ENCODE measurements at regions not wholly inside any gene's neighbourhood (a gene's known extent, or its start where the extent isn't known, plus 50 kb on each side); places are given as distances from the start of the nearest gene placed in this dataset.

DNA sequence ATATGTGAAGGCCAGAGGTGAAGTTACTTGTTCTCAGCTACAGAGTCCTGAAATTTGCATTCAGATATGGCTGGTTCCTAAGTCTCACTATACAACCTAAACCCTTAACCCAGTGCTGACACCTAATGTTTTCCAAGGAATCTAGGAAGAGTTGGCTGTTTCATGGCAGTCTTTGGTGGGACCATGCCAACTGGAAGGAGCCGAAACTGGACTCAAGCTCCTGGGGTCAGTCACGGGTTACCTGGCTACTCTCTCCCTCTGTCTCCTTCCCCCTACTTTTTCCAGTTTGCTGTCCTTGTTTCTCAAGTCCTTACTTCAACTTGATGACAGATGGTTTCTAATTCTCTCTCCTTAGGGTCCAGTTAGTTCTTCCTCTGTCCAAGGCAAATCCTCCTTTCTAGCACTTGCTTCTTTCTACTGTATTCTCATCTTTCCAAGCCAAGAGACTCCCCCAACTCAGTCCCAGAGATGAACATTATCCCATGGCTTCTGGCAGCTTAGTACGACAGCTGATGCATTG is 88.6 kb upstream of the COL6A5 start:
- Histone ChIP-seq H3K27me3 (no peaks in the 10 kb centered on the region), H3K9me3 (no peaks in the 10 kb centered on the region), H3K4me1 (no peaks in the 10 kb centered on the region), H3K36me3 (no peaks in the 10 kb centered on the region), H3K27ac (no peak overlapping the region), H3K4me3 (no peak overlapping the region)
- TF ChIP-seq POLR2A (IDR thresholded peaks at IDR 0.05) (no peak), POLR2AphosphoS5 (IDR thresholded peaks at IDR 0.05; ENCODE audit: insufficient read depth in 1 of 2, low read depth in 1 of 2) (no peak)
- TF ChIP-seq, protein P1, sequence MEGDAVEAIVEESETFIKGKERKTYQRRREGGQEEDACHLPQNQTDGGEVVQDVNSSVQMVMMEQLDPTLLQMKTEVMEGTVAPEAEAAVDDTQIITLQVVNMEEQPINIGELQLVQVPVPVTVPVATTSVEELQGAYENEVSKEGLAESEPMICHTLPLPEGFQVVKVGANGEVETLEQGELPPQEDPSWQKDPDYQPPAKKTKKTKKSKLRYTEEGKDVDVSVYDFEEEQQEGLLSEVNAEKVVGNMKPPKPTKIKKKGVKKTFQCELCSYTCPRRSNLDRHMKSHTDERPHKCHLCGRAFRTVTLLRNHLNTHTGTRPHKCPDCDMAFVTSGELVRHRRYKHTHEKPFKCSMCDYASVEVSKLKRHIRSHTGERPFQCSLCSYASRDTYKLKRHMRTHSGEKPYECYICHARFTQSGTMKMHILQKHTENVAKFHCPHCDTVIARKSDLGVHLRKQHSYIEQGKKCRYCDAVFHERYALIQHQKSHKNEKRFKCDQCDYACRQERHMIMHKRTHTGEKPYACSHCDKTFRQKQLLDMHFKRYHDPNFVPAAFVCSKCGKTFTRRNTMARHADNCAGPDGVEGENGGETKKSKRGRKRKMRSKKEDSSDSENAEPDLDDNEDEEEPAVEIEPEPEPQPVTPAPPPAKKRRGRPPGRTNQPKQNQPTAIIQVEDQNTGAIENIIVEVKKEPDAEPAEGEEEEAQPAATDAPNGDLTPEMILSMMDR (IDR thresholded peaks at IDR 0.05): no peak
- intact Hi-C loops (cut with DNase I): no loop called here
- DNase-seq (ENCODE audit: extremely low spot score in 2 of 2): no peak

DNA sequence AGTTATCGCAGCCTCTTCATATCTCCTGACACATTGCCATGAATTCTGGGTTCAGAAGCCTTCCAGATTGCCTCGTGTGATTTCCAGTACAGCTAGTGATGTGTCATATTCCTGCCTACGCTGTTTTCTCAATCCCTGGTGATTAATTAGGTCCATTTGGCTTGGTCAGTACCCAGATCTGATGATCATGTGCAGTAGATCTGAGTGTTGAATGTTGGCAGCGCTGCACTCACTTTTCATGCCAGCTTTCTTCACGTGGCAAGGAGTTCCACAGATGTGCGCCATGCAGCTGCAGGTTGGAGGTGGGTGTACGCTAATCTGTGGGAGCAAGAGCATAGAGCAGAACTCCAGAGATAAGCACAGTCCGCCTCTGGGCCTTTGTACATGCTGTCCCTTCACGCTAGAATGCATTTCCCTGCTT is 86.9 kb upstream of the COL6A5 start:
- no peaks in the 10 kb centered on the region for H3K9me3 ChIP-seq
- no peak overlapping the region for H3K4me3 ChIP-seq
- no peaks in the 10 kb centered on the region for H3K4me1 ChIP-seq
- no peak for DNase-seq (ENCODE audit: extremely low spot score in 2 of 2)
- intact Hi-C loops (cut with DNase I): no loop called here
- H3K27ac ChIP-seq: no peak overlapping the region
- TF ChIP-seq, protein P1 (IDR thresholded peaks at IDR 0.05): no peak
- TF ChIP-seq POLR2AphosphoS5 (IDR thresholded peaks at IDR 0.05; ENCODE audit: insufficient read depth in 1 of 2, low read depth in 1 of 2) (no peak), POLR2A (IDR thresholded peaks at IDR 0.05) (no peak)
- H3K36me3 ChIP-seq: no peaks in the 10 kb centered on the region
- H3K27me3 ChIP-seq: no peaks in the 10 kb centered on the region

DNA sequence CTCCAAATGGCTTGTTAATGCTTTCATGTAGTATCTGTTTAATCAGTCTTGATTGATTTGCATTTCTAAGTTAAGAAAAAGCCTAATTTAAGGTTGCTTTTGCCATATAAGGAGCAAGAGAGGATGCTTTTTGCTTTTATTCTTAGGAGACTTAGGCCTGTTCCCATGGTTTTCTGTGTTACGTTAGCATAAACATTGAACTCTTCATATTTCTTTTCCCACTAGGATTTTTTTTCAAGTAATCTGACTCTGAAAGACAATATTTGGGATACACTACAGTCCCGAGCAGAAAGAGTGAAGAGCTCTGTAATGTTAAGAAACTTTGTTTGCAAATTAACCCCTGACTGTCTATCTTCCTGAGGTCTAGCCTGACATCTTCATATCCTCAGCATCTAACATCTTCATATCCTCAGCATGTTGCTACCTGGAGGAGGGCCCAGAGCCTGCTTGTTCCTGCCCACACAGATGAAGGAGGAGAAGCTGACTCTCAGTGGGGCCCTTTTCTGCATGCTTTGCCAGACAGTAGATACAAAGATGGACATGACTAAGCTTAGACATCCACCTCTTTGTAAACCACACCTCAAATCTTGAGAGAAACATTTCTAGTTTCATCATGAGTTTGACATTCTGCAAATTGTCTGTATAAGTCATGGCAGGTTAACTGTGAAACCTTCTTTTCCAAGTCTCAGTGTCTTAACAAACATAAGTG is 86.2 kb upstream of the COL6A5 start:
- H3K27me3 ChIP-seq: no peaks in the 10 kb centered on the region

DNA sequence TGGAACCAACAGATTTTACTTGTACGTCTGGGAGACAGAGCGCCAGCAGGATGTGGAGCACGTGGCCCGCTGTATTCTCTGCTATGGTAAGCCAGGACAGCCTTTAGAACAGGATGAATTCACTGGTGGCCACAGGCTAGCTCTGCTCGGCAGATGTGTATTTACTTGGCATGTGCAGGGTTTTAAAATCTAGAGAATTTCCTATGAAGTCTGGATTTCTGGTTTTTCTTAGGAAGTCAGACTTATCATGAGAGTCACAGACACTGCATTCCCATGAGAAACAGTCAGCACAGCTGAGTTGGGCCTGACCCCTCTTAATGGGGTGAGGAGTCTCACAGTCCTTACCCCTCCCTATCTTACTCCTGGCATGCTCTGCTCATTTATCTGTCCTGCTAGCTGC is 84.6 kb upstream of the COL6A5 start:
- no peak for DNase-seq (ENCODE audit: extremely low spot score in 2 of 2)
- H3K4me3 ChIP-seq: no peak overlapping the region
- no peaks in the 10 kb centered on the region for H3K27me3 ChIP-seq
- TF ChIP-seq POLR2A (IDR thresholded peaks at IDR 0.05) (no peak), POLR2AphosphoS5 (IDR thresholded peaks at IDR 0.05; ENCODE audit: insufficient read depth in 1 of 2, low read depth in 1 of 2) (no peak)
- TF ChIP-seq, protein P1 (IDR thresholded peaks at IDR 0.05): no peak
- no peaks in the 10 kb centered on the region for H3K4me1 ChIP-seq
- H3K36me3 ChIP-seq: no peaks in the 10 kb centered on the region
- no peak overlapping the region for H3K27ac ChIP-seq
- intact Hi-C loops (cut with DNase I): no loop called here
- H3K9me3 ChIP-seq: no peaks in the 10 kb centered on the region

More for the DNA sequence above, 86.2 kb upstream of the COL6A5 start:
- Histone ChIP-seq H3K27ac (no peak overlapping the region), H3K36me3 (no peaks in the 10 kb centered on the region), H3K9me3 (no peaks in the 10 kb centered on the region), H3K4me1 (no peaks in the 10 kb centered on the region), H3K4me3 (no peak overlapping the region)
- no peak for TF ChIP-seq POLR2AphosphoS5 (IDR thresholded peaks at IDR 0.05; ENCODE audit: insufficient read depth in 1 of 2, low read depth in 1 of 2)
- TF ChIP-seq, protein P1 (IDR thresholded peaks at IDR 0.05): no peak
- no peak for TF ChIP-seq POLR2A (IDR thresholded peaks at IDR 0.05)
- intact Hi-C loops (cut with DNase I): no loop called here
- DNase-seq (ENCODE audit: extremely low spot score in 2 of 2): no peak

DNA sequence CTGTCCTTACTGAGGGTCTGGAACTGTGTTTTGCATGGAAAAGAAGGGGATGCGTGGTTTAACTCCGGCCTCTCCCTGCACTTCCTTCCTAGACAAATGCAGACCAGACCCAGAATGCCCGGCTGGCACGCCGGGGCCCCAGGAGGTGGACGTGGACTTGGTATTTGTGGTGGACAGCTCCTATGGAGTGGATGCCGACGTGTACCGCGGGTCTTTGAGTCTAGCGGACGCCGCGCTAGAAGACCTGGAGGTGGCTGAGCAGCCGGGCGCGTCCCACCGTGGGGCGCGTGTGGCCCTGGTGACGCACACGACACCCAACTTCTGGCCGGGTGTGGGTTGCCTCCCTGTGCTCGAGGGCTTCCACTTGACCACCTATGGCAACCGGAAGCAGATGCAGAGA is 81.8 kb upstream of the COL6A5 start:
- Histone ChIP-seq H3K36me3 (no peaks in the 10 kb centered on the region), H3K4me1 (no peaks in the 10 kb centered on the region), H3K4me3 (no peak overlapping the region), H3K27me3 (no peaks in the 10 kb centered on the region), H3K9me3 (no peaks in the 10 kb centered on the region), H3K27ac (no peak overlapping the region)
- TF ChIP-seq POLR2A (IDR thresholded peaks at IDR 0.05) (no peak), POLR2AphosphoS5 (IDR thresholded peaks at IDR 0.05; ENCODE audit: insufficient read depth in 1 of 2, low read depth in 1 of 2) (no peak)
- TF ChIP-seq, protein P1 (IDR thresholded peaks at IDR 0.05): no peak
- no peak for DNase-seq (ENCODE audit: extremely low spot score in 2 of 2)
- intact Hi-C loops (cut with DNase I): no loop called here
